Islet precursor cell (in vitro differentiated cells): ENCODE measurements at regions not wholly inside any gene's neighbourhood (a gene's known extent, or its start where the extent isn't known, plus 50 kb on each side); places are given as distances from the start of the nearest gene placed in this dataset.
"Not testable (repeated sequence)": the region's sequence is repeated elsewhere in the genome, so short reads cannot be mapped to it uniquely, and the experiment has no call there.

Experiments used
- DNase-seq: peaks from one replicate; pipeline ENCODE4 v3.0.0-alpha.2; 2018

GRCh38 chr15:38992506-38992905 is 427.9 kb upstream of the RASGRP1 start:
- no peak for DNase-seq

GRCh38 chr15:38992930-38993329 is 428.3 kb upstream of the RASGRP1 start:
- DNase-seq: no peak

DNA sequence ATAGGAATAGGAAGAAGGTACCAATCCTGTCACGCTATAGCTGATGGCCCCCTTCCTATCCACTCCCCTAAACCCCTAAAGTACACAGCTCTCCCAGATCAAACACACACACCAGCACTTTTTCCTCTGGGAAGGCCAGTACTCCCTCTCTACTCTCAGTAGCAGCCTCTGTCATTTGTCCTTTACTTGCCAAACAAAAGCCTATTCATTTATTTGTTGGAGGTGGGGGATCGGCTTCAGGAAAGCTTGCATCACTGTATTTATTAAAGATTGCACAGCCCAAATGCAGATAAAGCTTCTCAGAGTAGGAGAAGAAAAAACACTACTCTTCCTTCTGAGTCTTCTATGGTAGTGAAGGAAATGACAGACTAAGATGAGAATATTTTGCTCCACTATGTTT is 429.7 kb upstream of the RASGRP1 start:
- DNase-seq: no peak

DNA sequence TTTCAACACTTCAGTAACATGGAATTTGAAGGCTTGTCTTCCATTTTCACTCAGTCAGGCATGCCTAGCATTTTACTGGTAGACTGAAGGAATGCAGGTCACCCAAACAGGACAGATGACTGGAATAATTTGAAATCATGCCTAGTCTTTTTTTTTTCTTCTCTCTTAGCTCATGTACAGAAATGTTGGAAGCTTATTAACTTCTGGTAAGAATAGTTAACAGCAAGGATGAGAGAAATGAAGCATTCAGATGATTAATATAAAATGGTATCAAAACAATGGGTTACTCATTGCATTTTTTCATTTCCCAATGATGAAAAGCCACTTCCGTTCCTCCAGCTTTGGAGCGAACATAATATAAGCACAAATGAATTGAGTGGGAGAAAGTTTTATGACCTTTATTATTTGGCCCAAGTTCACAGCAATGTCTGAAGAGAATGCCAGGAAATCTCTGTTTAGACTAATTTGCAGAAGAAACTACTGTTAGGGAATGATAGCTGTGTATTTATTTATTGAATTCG is 431.6 kb upstream of the RASGRP1 start:
- DNase-seq: no peak

DNA sequence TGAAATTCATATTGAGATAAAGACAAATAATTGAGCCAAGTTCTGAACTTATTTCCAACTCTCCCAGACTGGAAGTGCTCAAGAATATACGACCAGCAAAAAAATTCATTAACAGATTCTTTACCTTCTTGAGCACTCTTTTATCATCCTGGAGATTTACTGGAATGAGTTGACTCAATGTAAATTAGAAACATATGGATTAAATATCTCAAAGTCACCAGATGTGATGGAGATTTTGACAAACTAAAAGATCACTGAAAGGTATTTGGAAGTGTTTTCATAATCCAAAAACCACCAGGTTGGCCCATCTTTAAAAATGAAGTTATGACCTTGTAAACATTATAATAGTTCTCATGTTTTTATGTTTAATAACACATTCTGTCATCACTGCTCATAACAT is 433.2 kb upstream of the RASGRP1 start:
- no peak for DNase-seq

- DNase-seq: no peak
Measured at GRCh38 chr15:39000008-39000734, 435.6 kb upstream of the RASGRP1 start.

- no peak for DNase-seq
Measured at GRCh38 chr15:39009740-39010139, 445.1 kb upstream of the RASGRP1 start.

DNA sequence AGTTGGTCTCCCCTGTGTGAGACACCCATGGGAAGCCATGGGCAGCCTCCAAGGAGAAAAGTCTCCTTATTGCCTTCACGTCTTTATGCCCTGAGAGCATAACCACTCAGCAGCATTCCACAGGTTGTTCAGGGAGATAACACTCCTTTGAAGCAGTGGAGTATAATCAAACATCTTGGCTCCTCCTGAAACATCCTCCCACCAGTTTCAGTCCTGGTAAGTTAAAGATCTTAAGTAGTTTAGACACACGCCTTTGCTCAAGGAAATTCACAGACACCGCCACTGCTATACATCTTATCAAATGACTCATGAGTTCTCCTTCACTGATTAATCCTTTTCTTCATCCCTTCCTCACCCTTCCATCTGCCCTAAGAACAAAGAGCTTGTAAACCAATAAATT is 446.5 kb upstream of the RASGRP1 start:
- DNase-seq: peak; percentile 82

GRCh38 chr15:39013262-39013661 is 448.6 kb upstream of the RASGRP1 start:
- no peak for DNase-seq

- peak; percentile 63 for DNase-seq
Measured at GRCh38 chr15:39014682-39015081, 450.1 kb upstream of the RASGRP1 start.

- no peak for DNase-seq
Measured at GRCh38 chr15:39016706-39017105, 452.1 kb upstream of the RASGRP1 start.

DNA sequence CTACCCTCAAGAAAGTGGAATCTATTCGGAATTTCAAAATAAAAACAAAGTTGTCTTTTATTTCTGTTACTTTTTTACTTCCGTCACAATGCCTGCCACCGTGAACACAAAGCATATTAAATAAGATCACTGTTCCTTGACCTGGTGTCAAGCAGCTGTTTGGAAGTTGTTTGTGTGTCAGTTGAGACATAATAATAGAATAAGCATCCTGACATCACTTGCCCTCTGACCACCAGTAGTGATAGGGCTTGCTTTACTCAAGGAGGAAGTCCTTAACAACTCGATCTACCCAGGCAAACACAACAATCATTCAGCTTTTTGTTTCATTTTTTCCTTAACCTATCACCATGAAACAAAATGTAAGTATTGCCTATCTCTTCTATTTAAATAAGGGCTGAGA is 454.4 kb upstream of the RASGRP1 start:
- no peak for DNase-seq

- DNase-seq: no peak
Measured at GRCh38 chr15:39021341-39021740, 456.7 kb upstream of the RASGRP1 start.

- DNase-seq: no peak
Measured at GRCh38 chr15:39022532-39023305, 458.1 kb upstream of the RASGRP1 start.

- DNase-seq: no peak
Measured at GRCh38 chr15:39025321-39025720, 460.7 kb upstream of the RASGRP1 start.

GRCh38 chr15:39025881-39026280 is 461.3 kb upstream of the RASGRP1 start:
- no peak for DNase-seq

DNA sequence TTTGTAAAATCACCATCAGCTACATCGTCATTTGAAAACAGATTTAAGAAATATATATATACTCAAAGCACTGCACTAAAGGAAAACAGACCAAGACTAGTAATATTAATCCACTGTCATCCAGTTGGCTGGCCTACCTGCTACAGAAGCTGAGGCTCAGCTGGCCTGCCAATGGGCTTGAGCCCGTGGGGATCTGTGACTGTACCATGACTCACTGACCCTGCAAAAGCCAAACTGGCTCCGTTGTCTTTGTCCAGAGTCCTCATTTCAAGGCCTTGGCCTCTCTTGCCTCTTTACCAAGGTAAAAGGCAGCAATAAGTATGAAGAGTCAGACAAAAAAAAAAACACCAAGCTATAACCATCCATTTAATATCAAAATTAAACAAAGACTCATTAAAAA is 463.5 kb upstream of the RASGRP1 start:
- DNase-seq: peak; percentile 67

GRCh38 chr15:39029741-39030140 is 465.1 kb upstream of the RASGRP1 start:
- DNase-seq: no peak

DNA sequence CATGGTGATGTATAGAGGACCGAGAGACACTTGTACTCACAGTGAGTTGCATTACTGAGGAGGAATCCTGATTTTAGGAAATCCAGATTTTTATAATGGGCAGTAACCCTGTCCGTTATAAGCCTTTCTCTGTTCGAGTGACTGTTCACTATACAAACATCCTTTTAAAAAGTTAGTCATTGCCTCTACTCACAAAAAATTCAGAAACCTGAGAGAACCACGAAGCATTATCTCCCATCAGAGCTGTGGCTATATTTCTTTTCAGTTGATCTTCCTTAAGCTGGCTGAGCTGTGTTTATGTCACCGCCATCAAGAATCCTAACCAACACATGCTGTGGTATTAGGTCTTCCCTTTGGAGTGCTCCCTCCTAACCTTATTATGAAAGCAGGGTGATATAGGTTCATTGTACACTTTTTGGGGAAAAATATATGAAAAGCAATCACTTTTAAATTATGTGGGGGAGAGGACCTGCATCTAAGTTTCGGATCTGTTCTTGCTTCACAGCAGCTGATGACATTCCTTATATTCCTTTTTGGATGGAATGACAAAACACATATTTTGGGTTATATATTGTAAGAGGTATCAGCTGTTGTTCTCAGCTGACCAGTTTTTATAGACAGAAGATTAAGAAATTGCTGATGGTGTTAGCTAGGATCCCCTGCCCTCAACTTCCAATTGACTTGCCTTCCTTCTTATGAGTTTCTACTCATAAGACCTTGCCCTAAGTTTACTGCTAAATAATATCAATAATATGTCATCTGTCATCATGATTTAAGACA is 465.9 kb upstream of the RASGRP1 start:
- DNase-seq: no peak

GRCh38 chr15:39031596-39031995 is 467.0 kb upstream of the RASGRP1 start:
- no peak for DNase-seq

DNA sequence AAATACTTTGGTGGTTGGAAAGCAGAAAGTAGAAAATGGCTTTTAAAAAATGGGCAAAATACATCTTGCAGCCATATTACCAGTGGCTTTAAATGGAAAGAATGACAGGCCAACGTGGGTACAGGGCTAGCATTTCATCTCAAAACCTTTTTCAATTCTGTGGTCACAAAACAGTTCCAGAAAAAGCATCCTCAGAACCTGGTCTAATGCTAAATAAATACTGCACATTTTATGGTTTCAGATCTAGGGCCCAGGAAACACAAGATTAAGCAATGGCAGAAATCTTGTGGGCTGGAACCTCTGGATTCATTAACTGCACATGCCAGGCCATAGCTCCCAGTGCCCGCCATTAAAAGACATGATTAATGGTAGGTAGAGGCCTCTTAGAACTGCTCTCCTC is 470.2 kb upstream of the RASGRP1 start:
- no peak for DNase-seq

DNA sequence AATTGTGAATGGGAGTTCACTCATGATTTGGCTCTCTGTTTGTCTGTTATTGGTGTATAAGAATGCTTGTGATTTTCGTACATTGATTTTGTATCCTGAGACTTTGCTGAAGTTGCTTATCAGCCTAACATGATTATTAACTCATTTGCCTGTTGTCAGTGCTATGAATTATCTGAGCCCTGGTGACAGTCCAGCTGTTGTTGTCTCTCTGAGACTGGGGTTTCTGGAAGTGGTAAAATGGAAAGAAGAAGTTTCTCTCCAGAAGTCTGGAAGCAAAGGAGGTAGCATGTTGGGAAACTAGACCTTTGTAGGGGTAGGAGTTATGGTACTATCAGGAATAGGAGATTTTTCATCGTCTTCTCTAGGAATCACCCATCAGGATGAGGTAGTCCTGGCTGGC is 473.0 kb upstream of the RASGRP1 start:
- DNase-seq: not testable (repeated sequence)

GRCh38 chr15:39040861-39041260 is 476.2 kb upstream of the RASGRP1 start:
- no peak for DNase-seq
